ENCODE measurements at regions not wholly inside any gene's neighbourhood (a gene's known extent, or its start where the extent isn't known, plus 50 kb on each side); places are given as distances from the start of the nearest gene placed in this dataset.

GRCh38 chrX:80174925-80175574, 160.5 kb downstream of the TBX22 start:
- TF ChIP-seq, protein P1, sequence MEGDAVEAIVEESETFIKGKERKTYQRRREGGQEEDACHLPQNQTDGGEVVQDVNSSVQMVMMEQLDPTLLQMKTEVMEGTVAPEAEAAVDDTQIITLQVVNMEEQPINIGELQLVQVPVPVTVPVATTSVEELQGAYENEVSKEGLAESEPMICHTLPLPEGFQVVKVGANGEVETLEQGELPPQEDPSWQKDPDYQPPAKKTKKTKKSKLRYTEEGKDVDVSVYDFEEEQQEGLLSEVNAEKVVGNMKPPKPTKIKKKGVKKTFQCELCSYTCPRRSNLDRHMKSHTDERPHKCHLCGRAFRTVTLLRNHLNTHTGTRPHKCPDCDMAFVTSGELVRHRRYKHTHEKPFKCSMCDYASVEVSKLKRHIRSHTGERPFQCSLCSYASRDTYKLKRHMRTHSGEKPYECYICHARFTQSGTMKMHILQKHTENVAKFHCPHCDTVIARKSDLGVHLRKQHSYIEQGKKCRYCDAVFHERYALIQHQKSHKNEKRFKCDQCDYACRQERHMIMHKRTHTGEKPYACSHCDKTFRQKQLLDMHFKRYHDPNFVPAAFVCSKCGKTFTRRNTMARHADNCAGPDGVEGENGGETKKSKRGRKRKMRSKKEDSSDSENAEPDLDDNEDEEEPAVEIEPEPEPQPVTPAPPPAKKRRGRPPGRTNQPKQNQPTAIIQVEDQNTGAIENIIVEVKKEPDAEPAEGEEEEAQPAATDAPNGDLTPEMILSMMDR (IDR thresholded peaks at IDR 0.05; ENCODE audit: insufficient read depth, low read depth, low read length), result no peak
- TF ChIP-seq EZH2 (IDR thresholded peaks at IDR 0.05; ENCODE audit: insufficient read depth, low read length), result no peak
